ENCODE measurements at regions not wholly inside any gene's neighbourhood (a gene's known extent, or its start where the extent isn't known, plus 50 kb on each side); places are given as distances from the start of the nearest gene placed in this dataset.
"Not testable (repeated sequence)": the region's sequence is repeated elsewhere in the genome, so short reads cannot be mapped to it uniquely, and the experiment has no call there.

DNA sequence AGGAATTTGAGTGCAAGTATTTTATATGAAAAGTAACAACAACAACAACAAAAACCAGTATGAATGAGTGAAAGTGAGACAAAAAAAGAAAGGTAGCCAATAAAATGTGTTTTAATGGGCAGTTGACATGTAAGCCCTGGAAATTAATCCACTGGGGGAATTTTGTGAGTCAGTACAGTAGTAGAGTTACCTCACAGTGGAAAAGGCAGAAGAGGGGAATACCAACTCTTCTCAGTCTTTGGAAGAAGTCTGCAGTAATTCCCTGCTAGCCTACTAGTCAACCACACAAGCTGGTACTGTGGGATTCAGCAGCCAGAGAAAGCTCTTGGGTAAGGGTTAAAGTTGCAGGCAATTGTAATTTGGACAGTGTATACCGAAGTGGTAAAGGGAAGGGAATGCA lies 76.3 kb upstream of the IL15 start:
- TF ChIP-seq CTCF (IDR thresholded peaks at IDR 0.05) (no peak), EP300 (IDR thresholded peaks at IDR 0.05) (no peak), POLR2A (IDR thresholded peaks at IDR 0.05) (no peak)
- WGBS, 2 donors: 25 to 59% methylated on average over 1 of the region's 1 CpG
- H3K27ac ChIP-seq: no peak overlapping the region
- no peak overlapping the region for H3K4me3 ChIP-seq
- no peaks in the 10 kb centered on the region for H3K9me3 ChIP-seq
- no peak for DNase-seq (ENCODE audit: low spot score in 2 of 2)
- no peaks in the 10 kb centered on the region for H3K36me3 ChIP-seq
- H3K4me1 ChIP-seq: no peaks in the 10 kb centered on the region
- no peaks in the 10 kb centered on the region for H3K27me3 ChIP-seq

DNA sequence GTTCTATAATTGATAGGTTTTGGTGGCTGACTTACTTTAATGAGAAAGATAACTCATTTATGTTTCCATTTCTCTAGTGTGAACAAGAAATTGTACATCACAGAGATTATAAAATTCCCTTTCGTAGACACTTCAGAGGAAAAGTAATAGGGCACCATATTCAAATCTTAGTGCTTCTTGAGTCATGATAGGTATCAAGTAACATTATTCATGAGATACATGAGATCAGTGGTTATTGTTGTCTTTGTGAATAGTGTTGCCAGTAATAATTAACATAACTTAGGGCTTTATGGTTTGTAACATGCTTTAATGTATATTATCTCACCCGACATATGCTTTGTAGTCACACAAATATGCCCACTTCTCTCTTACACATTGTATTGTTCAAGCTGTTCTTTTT lies 73.7 kb upstream of the IL15 start:
- no peak for DNase-seq (ENCODE audit: low spot score in 2 of 2)
- Histone ChIP-seq H3K9me3 (no peaks in the 10 kb centered on the region), H3K4me1 (no peaks in the 10 kb centered on the region), H3K36me3 (no peaks in the 10 kb centered on the region), H3K27ac (no peak overlapping the region), H3K4me3 (no peak overlapping the region), H3K27me3 (no peaks in the 10 kb centered on the region)
- WGBS, 2 donors: 92 to 93% methylated on average over 2 of the region's 2 CpGs
- no peak for TF ChIP-seq EP300 (IDR thresholded peaks at IDR 0.05)
- no peak for TF ChIP-seq CTCF (IDR thresholded peaks at IDR 0.05)
- no peak for TF ChIP-seq POLR2A (IDR thresholded peaks at IDR 0.05)

DNA sequence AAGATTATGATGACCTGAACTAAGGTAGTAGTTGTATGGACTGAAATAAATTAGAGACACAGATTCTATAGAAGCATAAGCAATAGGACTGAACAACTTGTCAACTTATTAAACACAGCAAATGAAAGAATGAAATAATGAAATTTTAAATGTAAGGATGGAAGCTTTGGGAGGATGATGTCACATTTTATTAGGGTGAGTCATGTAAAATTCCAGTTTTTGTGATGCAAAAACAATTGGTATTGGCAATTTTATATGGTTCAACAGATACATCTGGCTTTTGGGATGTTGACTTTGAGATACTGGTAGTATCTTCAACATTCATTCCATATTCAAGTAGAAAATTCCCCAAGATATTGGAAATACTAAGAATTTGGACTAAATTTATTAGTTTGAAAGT lies 72.7 kb upstream of the IL15 start:
- Histone ChIP-seq H3K36me3 (no peaks in the 10 kb centered on the region), H3K9me3 (no peaks in the 10 kb centered on the region), H3K4me1 (no peaks in the 10 kb centered on the region), H3K27me3 (no peaks in the 10 kb centered on the region), H3K4me3 (no peak overlapping the region), H3K27ac (no peak overlapping the region)
- no peak for DNase-seq (ENCODE audit: low spot score in 2 of 2)
- no peak for TF ChIP-seq EP300 (IDR thresholded peaks at IDR 0.05)
- no peak for TF ChIP-seq CTCF (IDR thresholded peaks at IDR 0.05)
- TF ChIP-seq POLR2A (IDR thresholded peaks at IDR 0.05): no peak

DNA sequence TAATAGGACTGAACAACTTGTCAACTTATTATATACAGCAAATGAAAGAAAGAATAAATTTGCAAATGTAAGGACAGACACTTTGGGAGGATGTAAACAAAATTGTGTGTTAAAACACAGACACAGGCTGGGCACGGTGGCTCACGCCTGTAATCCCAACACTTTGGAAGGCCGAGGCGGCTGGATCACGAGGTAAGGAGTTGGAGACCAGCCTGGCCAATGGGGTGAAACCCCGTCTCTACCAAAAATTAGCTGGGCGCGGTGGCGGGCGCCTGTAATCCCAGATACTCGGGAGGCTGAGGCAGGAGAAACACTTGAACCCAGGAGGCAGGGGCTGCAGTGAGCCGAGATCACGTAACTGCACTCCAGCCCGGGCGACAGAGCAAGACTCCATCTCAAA lies 71.4 kb upstream of the IL15 start:
- H3K4me3 ChIP-seq; H3K27ac ChIP-seq; H3K4me1 ChIP-seq; DNase-seq (ENCODE audit: low spot score in 2 of 2); H3K36me3 ChIP-seq; H3K9me3 ChIP-seq; H3K27me3 ChIP-seq: not testable (repeated sequence)
- 92 to 93% methylated on average over 15 of the region's 15 CpGs for WGBS, 2 donors

DNA sequence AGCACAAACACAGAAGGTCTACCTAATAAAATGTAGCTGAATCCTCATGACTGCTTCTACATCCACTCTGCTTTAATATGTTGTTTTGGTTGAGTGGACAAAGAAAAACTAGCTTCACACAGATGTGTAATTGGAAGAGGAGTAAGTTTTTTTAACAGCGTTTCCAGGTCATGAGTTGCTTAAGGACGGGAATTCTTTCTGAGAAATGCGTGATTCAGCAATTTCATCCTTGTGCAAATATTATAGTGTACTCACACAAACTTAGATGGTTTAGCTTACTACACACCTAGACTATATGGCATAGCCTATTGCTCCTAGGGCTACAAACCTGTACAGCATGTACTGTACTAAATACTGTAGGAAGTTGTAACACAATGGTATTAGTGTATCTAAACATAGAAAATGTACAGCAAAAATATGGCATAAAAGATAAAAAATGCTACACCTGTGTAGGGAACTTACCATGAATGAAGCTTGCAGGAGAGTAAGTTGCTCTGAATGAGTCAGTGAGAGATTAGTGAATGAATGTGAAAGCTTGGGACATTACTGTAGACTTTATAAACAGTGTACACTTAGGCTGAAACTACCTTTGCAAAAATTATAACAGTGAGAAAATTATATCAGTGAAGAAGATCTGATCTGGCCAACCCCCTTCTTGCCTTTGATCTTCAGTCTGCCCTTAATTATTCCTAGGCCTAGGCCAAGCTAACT lies 70.8 kb upstream of the IL15 start:
- no peaks in the 10 kb centered on the region for H3K9me3 ChIP-seq
- TF ChIP-seq POLR2A (IDR thresholded peaks at IDR 0.05) (no peak), CTCF (IDR thresholded peaks at IDR 0.05) (no peak), EP300 (IDR thresholded peaks at IDR 0.05) (no peak)
- 75 to 78% methylated on average over 3 of the region's 3 CpGs for WGBS, 2 donors

More for the DNA sequence above, 70.8 kb upstream of the IL15 start:
- Histone ChIP-seq H3K36me3 (no peaks in the 10 kb centered on the region), H3K27ac (no peak overlapping the region), H3K27me3 (no peaks in the 10 kb centered on the region), H3K4me1 (no peaks in the 10 kb centered on the region), H3K4me3 (no peak overlapping the region)
- no peak for DNase-seq (ENCODE audit: low spot score in 2 of 2)

All from tibial nerve (tissue), 4 donors.